ENCODE measurements at regions not wholly inside any gene's neighbourhood (a gene's known extent, or its start where the extent isn't known, plus 50 kb on each side); places are given as distances from the start of the nearest gene placed in this dataset.
"Not testable (repeated sequence)": the region's sequence is repeated elsewhere in the genome, so short reads cannot be mapped to it uniquely, and the experiment has no call there.

DNA sequence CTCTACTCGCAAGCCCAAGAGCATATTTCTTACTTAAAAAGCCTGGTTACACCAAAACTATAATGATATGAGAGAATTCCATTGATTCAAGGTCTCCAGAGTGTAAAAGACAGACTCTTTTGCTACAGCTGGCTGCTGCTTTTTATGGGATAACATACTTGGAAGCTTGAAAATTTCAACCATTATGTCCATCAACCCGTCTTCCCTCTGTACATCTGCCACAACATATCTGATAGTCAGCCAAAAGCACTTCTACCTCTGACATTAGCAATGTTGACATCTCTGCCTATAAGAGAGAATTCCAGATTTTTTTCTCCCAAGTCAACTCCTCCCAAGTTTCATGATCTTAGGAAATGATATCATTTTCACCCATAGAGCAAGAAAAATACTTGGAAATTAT is 54.4 kb upstream of the IQCM start:
- DNase-seq (ENCODE audit: insufficient read length, low spot score): no peak
- no peak for FAIRE-seq

- DNase-seq (ENCODE audit: insufficient read length, low spot score): no peak
- FAIRE-seq: no peak
Measured at GRCh38 chr4:149881744-149882143, 66.1 kb upstream of the IQCM start.

GRCh38 chr4:149882251-149882650 is 66.6 kb upstream of the IQCM start:
- no peak for DNase-seq (ENCODE audit: insufficient read length, low spot score)
- no peak for FAIRE-seq

GRCh38 chr4:149884046-149884445 is 68.4 kb upstream of the IQCM start:
- FAIRE-seq (no peak), DNase-seq (ENCODE audit: insufficient read length, low spot score) (no peak)

DNA sequence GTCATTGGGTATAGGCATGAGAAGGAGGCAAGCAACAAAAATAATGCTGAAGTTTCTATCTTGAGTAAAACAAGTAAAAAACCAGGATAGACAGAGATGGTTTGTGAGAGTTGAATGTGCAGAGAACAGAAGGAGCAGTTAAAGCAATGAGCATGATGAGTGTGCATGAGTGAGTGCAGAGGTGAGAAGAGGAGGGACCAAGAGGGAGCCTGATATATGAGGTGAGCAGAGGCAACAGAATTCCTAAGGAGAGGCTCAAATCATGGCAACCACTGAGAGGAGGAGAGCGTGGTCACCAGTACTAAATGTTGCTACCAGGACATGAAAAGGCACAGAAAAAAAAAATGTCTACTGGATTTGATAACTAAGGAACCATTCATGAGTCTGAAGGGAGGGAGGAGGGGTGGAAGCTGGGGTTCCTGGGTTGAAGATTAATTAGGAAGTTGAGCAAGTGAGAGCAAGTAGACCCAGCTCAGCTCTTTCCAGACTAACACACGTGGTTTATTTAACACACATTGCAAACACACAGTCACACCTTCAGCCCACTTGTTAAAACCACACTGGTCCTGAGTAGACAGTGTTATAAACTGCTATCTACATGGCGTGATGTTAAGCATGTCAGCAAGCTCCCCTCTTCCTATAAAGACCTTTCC is 69.0 kb upstream of the IQCM start:
- FAIRE-seq (no peak), DNase-seq (ENCODE audit: insufficient read length, low spot score) (no peak)

GRCh38 chr4:149885896-149886295 is 70.3 kb upstream of the IQCM start:
- no peak for FAIRE-seq
- no peak for DNase-seq (ENCODE audit: insufficient read length, low spot score)

DNA sequence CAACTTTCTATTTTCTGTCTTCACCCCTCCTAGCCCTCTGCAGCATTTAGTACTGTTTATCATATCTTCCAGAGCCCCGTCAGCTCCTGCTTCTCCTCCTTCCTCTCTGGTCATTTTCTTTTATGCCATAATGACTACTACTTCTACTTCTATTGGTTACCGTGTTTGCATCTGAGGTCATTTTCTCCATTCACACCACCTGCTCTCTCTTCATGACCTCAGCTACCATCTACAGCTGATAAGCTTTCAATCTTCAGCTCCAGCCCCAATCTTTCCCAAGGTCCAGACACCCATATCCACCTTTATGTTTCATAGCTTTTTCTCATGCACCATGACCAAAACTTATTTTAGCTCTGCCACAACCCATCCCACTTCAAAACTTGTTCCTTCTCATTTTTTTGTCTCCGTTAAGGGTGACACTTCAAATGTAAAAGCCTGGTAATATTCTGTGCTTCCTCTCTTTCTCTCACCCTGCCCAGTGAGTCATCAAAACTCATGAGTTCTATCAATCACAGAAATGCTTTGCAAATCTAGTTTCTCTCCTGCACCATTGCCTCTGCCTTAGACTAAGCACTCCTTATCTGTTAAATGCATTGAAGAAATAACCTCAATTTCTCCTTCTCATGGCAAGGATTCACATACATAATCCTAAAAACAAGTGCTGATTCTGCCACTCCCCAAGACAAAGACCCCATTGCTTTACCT is 71.3 kb upstream of the IQCM start:
- no peak for FAIRE-seq
- DNase-seq (ENCODE audit: insufficient read length, low spot score): no peak

DNA sequence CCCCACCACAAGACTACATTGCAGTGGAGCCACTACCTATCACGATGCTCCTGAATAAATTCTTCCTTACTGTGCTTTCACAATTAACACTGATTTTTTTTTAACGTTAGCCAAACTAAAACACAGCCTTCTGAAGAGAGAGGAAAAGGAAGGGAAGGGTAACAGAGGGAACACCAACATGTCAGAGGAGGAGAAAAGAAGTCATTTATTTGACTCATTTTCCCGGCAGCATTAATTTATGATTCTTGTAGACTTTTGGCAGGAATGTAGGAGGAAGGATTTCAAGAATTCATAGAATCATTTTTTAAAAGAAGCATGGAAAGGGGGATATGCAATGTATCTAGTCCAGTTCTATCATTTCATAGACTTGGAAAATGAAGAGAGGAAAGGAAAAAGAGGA is 74.3 kb upstream of the IQCM start:
- DNase-seq (ENCODE audit: insufficient read length, low spot score) (no peak), FAIRE-seq (no peak)

DNA sequence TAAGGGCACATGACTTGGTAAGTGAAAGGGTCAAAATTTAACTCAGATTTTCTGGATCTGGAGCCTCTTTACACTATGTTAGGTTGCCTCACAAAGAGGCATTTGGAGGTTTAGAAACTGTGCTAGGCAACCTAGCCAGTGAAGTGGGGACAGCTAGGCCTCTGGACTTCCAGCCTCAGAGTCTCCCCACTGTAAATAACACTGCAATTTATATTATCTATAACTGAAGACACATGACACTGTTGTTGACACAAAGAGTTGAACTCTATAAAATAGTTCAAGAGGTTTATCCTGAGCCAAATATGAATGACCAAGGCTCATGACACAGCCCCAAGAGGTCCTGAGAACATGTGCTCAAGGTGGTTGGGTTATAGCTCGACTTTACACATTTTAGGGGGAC is 74.9 kb upstream of the IQCM start:
- FAIRE-seq (no peak), DNase-seq (ENCODE audit: insufficient read length, low spot score) (no peak)

- no peak for FAIRE-seq
Measured at GRCh38 chr4:149891426-149891825, 75.8 kb upstream of the IQCM start.

DNA sequence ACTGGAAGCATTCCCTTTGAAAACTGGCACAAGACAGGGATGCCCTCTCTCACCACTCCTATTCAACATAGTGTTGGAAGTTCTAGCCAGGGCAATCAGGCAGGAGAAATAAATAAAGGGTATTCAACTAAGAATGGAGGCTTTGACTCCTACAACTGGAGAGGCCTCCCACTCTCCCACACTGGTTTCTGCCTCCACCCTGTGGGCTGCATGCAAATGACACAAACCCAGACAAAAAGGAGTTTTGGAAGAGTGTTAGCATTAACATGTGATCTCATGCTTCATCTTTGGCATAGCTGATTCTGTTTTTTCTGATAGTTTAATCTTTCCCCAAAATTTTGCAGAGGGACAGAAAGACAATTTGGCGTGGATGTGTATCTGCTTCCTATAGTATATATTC is 80.8 kb upstream of the IQCM start:
- FAIRE-seq (no peak), DNase-seq (ENCODE audit: insufficient read length, low spot score) (no peak)

More at GRCh38 chr4:149891426-149891825, 75.8 kb upstream of the IQCM start:
- DNase-seq (ENCODE audit: insufficient read length, low spot score): no peak

DNA sequence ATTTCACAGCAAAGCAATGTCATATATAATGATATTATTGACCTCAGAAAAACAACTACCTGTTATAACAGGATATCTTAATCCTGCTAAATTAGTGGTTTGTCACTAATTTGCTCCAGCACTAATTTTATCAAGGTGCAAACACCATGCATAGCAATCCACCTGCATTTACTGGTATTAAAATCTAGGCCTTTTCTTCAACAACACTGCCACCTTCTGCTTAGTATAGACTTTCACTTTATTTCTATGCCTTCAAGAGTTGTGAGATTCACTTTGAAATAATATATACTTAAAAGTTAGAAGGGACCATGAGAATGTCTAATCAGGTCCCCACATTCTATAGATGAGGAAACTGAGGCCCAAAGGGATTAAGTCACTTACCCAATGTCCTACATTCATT is 82.1 kb upstream of the IQCM start:
- no peak for DNase-seq (ENCODE audit: insufficient read length, low spot score)
- no peak for FAIRE-seq

GRCh38 chr4:149901128-149901527 is 85.5 kb upstream of the IQCM start:
- FAIRE-seq: no peak

DNA sequence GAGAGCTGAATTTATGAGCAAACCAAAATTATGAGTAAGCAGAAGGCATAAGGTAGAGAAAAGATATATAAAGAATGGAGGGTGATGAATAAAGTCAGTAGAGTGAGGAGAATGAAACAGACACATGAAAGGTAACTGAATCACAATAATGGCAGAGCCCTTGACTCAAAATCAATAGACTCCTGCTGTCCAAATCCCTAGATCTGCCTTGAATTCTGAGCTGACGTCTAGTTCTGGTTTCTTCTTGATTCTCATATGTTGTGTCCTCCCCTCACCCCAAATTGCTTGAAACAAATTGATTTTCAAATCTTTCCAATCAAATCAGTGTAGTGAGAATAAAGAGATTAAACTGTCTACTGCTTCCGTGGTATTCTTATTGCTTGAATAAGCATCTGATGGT is 86.6 kb upstream of the IQCM start:
- FAIRE-seq (no peak), DNase-seq (ENCODE audit: insufficient read length, low spot score) (no peak)

More at GRCh38 chr4:149901128-149901527, 85.5 kb upstream of the IQCM start:
- DNase-seq (ENCODE audit: insufficient read length, low spot score): no peak

- FAIRE-seq (no peak), DNase-seq (ENCODE audit: insufficient read length, low spot score) (no peak)
Measured at GRCh38 chr4:149910177-149910576, 94.5 kb upstream of the IQCM start.

DNA sequence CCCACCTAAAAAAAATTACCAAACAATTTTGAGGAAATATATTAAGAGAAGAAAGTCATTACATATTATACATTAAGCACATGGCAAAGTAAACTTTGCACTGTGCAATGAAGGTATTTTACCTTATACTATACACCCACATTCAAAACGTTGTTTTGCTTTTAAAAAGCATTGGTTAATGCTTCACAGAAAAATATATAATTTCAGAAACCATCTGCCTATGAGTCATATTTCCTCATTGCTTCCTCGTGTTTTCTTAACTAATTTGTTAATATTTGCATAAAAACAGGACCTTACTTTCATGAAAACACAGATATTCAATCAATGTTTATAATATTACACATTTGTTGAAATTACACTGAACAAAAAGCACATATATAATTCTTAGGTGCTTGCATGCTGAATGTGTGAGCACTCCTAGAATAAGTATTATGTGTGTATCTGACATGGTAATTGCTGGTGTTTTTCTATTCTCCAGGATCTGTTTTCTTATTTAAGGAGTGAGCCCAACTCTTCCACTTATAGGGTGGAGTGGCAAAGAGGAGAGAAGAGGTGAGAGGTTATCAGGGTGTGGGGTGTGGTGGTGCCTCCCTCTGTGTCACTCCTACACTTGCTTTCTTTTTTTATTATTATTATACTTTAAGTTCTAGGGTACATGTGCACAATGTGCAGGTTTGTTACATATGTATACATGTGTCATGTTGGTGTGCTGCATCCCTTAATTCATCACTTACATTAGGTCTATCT is 95.1 kb upstream of the IQCM start:
- FAIRE-seq (no peak), DNase-seq (ENCODE audit: insufficient read length, low spot score) (no peak)

GRCh38 chr4:149911354-149911753 is 95.7 kb upstream of the IQCM start:
- no peak for DNase-seq (ENCODE audit: insufficient read length, low spot score)
- FAIRE-seq: no peak

- no peak for DNase-seq (ENCODE audit: insufficient read length, low spot score)
Measured at GRCh38 chr4:149912000-149912399, 96.4 kb upstream of the IQCM start.

GRCh38 chr4:149914119-149915115 is 98.8 kb upstream of the IQCM start:
- FAIRE-seq: peak; percentile 54
- peak; percentile 9 for DNase-seq (ENCODE audit: insufficient read length, low spot score)

More at GRCh38 chr4:149912000-149912399, 96.4 kb upstream of the IQCM start:
- no peak for FAIRE-seq

DNA sequence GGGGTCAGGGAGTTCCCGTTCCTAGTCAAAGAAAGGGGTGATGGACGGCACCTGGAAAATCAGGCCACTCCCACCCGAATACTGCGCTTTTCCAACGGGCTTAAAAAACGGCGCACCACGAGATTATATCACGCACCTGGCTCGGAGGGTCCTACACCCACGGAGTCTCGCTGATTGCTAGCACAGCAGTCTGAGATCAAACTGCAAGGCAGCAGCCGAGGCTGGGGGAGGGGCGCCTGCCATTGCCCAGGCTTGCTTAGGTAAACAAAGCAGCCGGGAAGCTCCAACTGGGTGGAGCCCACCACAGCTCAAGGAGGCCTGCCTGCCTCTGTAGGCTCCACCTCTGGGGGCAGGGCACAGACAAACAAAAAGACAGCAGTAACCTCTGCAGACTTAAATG is 100.1 kb upstream of the IQCM start:
- not testable (repeated sequence) for DNase-seq (ENCODE audit: insufficient read length, low spot score); FAIRE-seq

DNA sequence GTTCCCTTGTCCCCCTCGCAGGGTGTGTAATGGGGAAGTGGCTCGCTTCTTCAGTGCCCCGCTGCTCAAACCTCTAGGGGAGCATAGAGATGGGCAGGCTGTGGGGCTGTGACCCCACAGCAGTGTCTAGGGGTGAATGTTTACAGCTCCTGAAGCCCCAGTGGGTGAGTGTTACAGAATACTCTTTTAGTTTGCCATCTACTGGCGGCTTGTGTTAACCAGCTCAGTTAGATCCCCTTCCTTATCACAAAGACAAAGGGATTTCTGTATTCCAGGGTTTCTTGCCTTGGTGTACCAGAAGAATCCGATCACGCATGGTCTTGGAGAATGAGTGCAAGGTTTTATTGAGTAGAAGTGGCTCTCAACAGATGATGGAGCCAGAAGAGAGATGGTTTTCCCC is 108.1 kb upstream of the IQCM start:
- no peak for FAIRE-seq

More for the DNA sequence above, 108.1 kb upstream of the IQCM start:
- DNase-seq (ENCODE audit: insufficient read length, low spot score): no peak
